ENCODE measurements at regions not wholly inside any gene's neighbourhood (a gene's known extent, or its start where the extent isn't known, plus 50 kb on each side); places are given as distances from the start of the nearest gene placed in this dataset.

DNA sequence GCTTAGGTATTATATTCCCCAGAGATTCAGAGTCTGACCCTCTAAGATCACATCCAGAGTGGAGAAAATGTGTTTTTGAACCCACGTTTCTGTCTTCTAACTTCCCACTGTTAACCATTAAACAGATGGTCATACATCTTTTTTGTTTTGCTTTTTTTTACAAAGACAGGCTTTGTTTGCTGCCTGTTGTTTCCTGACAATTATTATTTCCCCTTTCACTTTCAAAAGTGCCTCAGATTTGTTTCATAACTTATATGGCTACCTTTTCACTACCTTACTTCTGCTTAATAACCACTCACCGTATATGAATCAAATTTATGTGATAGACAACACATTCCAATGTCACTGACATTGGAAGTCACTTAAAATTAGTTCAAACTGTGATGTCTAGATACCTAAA lies 142.2 kb downstream of the HS3ST1 start:
- no peak for FAIRE-seq
- H4K20me1 ChIP-seq (replicated peaks; ENCODE audit: control insufficient read depth, insufficient read depth, low read length): no peaks in the 10 kb centered on the region

More for the DNA sequence above, 142.2 kb downstream of the HS3ST1 start:
- H3K36me3 ChIP-seq (ENCODE audit: control insufficient read depth, insufficient read depth, low read length): no peaks in the 10 kb centered on the region
- ChIA-PET POLR2A (no interaction called here), CTCF (ENCODE audit: low intra/inter-chr PET ratio) (no interaction called here)
- BruUV-seq (replicated peaks): no TSS peak
- no peaks in the 10 kb centered on the region for H3K27me3 ChIP-seq (ENCODE audit: control insufficient read depth in 2 of 2, insufficient read depth in 2 of 2, low read length in 2 of 2)
- in situ Hi-C loops (cut with MboI): no loop called here
- intact Hi-C loops (cut with micrococcal nuclease): no loop called here
- ATAC-seq (no peak), DNase-seq (ENCODE audit: extremely low read depth in 1 of 4, low spot score in 3 of 4) (no peak)
- H3K9ac ChIP-seq (ENCODE audit: insufficient read depth in 1 of 2, low read depth in 2 of 2, low read length in 2 of 2): no peak overlapping the region
- H2AFZ ChIP-seq (ENCODE audit: low read depth, low read length): no peak overlapping the region
- no peaks in the 10 kb centered on the region for H3K79me2 ChIP-seq (ENCODE audit: control insufficient read depth, insufficient read depth, low read length)
- no peak overlapping the region for H3K4me2 ChIP-seq (ENCODE audit: insufficient read depth, low read length)
- H3K4me1 ChIP-seq (replicated peaks in 1 of 2; ENCODE audit: control insufficient read depth in 2 of 2, insufficient read depth in 2 of 2, low read length in 2 of 2): no peaks in the 10 kb centered on the region
- WGBS (ENCODE audit: insufficient coverage, low coverage, missing lambda C conversion rate): 2% methylated on average over 2 of the region's 2 CpGs
- no peak overlapping the region for H3K27ac ChIP-seq (ENCODE audit: extremely low read depth, low read depth, low read length)
- H3K9me1 ChIP-seq (ENCODE audit: control insufficient read depth, insufficient read depth, low read length): no peaks in the 10 kb centered on the region
- TF ChIP-seq GATA2 (CRISPR knock-in tag; IDR thresholded peaks at IDR 0.05) (no peak), TAL1 (IDR thresholded peaks at IDR 0.05) (no peak), ARNT (IDR thresholded peaks at IDR 0.05) (no peak), KAT8 (IDR thresholded peaks at IDR 0.05; ENCODE audit: low read depth) (no peak), ZNF347 (CRISPR knock-in tag; IDR thresholded peaks at IDR 0.05; ENCODE audit: low read depth) (no peak), ZC3H8 (IDR thresholded peaks at IDR 0.05) (no peak), ATF7 (IDR thresholded peaks at IDR 0.05) (no peak), RB1 (IDR thresholded peaks at IDR 0.05; ENCODE audit: low read depth) (no peak), NR1H2 (CRISPR knock-in tag; IDR thresholded peaks at IDR 0.05) (no peak), TCF3 (CRISPR knock-in tag; IDR thresholded peaks at IDR 0.05) (no peak), U2AF1 (optimal IDR thresholded peaks at IDR 0.05; ENCODE audit: low read depth, low read length) (no peak), ESRRA (IDR thresholded peaks at IDR 0.05; ENCODE audit: borderline replicate concordance, low read depth) (no peak), RBFOX2 (IDR thresholded peaks at IDR 0.05; ENCODE audit: low read depth, low read length) (no peak), SP1 (CRISPR knock-in tag; IDR thresholded peaks at IDR 0.05) (no peak), ZFX (CRISPR knock-in tag; IDR thresholded peaks at IDR 0.05) (no peak)
- TF ChIP-seq, protein P1, sequence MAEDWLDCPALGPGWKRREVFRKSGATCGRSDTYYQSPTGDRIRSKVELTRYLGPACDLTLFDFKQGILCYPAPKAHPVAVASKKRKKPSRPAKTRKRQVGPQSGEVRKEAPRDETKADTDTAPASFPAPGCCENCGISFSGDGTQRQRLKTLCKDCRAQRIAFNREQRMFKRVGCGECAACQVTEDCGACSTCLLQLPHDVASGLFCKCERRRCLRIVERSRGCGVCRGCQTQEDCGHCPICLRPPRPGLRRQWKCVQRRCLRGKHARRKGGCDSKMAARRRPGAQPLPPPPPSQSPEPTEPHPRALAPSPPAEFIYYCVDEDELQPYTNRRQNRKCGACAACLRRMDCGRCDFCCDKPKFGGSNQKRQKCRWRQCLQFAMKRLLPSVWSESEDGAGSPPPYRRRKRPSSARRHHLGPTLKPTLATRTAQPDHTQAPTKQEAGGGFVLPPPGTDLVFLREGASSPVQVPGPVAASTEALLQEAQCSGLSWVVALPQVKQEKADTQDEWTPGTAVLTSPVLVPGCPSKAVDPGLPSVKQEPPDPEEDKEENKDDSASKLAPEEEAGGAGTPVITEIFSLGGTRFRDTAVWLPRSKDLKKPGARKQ (CRISPR knock-in tag; IDR thresholded peaks at IDR 0.05): no peak
- TF ChIP-seq, protein P2, sequence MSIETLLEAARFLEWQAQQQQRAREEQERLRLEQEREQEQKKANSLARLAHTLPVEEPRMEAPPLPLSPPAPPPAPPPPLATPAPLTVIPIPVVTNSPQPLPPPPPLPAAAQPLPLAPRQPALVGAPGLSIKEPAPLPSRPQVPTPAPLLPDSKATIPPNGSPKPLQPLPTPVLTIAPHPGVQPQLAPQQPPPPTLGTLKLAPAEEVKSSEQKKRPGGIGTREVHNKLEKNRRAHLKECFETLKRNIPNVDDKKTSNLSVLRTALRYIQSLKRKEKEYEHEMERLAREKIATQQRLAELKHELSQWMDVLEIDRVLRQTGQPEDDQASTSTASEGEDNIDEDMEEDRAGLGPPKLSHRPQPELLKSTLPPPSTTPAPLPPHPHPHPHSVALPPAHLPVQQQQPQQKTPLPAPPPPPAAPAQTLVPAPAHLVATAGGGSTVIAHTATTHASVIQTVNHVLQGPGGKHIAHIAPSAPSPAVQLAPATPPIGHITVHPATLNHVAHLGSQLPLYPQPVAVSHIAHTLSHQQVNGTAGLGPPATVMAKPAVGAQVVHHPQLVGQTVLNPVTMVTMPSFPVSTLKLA (conservative IDR thresholded peaks at IDR 0.05): no peak
- TF ChIP-seq, protein P3, sequence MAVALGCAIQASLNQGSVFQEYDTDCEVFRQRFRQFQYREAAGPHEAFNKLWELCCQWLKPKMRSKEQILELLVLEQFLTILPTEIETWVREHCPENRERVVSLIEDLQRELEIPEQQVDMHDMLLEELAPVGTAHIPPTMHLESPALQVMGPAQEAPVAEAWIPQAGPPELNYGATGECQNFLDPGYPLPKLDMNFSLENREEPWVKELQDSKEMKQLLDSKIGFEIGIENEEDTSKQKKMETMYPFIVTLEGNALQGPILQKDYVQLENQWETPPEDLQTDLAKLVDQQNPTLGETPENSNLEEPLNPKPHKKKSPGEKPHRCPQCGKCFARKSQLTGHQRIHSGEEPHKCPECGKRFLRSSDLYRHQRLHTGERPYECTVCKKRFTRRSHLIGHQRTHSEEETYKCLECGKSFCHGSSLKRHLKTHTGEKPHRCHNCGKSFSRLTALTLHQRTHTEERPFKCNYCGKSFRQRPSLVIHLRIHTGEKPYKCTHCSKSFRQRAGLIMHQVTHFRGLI (CRISPR knock-in tag; IDR thresholded peaks at IDR 0.05): no peak
- TF ChIP-seq, protein P4, sequence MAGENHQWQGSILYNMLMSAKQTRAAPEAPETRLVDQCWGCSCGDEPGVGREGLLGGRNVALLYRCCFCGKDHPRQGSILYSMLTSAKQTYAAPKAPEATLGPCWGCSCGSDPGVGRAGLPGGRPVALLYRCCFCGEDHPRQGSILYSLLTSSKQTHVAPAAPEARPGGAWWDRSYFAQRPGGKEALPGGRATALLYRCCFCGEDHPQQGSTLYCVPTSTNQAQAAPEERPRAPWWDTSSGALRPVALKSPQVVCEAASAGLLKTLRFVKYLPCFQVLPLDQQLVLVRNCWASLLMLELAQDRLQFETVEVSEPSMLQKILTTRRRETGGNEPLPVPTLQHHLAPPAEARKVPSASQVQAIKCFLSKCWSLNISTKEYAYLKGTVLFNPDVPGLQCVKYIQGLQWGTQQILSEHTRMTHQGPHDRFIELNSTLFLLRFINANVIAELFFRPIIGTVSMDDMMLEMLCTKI (IDR thresholded peaks at IDR 0.05; ENCODE audit: partially characterized antibody): no peak
- H3K9me3 ChIP-seq (replicated peaks; ENCODE audit: control insufficient read depth, insufficient read depth, low read depth, low read length): no peaks in the 10 kb centered on the region; the same call in 1 of the 2 replicates
- H3K4me3 ChIP-seq: no peak overlapping the region
